GF-D8 (cell line): ENCODE measurements at regions not wholly inside any gene's neighbourhood (a gene's known extent, or its start where the extent isn't known, plus 50 kb on each side); places are given as distances from the start of the nearest gene placed in this dataset.

Experiments
- DNase-seq: peaks from one replicate; lab custom pipeline; 2025; lab: John Stamatoyannopoulos, UW

DNA sequence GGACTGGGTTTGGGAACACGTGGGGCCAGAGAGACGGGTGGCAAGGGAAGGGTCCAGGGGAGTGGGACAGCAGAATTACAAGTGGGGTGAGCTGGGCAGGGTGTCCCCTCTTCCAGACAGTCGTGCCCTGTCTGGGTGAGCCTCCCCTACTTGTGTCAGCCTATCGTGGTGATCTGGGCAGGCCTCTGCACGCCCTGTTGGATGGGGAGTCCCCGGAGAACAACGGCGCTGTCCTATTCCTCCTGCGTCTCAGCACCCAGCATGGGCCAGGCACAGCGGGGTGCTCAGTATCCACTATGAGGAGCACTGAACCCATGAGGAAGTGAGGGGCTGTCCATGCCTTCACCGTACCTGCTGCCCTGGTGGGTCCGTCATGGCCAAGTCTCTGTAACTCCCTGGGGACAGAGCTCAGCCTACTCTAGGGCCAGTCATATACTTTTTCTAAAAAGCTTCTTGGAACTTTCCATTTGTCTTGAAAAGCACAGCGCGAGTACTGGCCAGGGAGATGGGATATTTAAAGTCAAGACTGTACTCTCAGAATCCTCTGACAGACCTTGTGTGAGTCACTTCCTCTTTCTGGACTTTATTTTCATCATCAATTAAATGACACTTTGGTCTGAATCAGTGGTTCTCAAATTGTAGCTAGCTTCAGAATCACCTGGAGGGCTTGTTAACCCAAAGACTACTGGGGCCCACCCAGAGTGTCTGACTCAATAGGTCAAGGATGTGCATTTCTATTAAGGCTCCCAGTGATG lies 81.7 kb upstream of the NECTIN1 start:
- DNase-seq = no peak

DNA sequence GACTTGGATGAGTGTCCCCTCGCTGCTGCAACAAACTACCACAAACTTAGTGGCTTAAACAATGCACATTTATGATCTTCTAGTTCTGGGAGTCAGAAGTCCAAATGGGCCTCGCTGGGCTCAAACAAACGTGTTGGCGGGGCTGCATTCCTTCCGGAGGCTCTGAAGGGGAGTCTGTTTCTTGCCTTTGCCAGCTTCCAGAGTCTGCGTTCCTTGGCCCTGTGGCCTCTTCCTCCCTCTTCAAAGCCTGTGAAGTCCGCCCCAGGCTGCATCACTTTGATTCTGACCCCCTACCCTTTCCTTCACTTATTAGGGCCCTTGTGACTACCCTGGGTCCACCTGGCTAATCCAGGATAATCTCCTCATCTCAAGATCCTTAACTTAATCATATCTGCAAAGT lies 80.3 kb upstream of the NECTIN1 start:
- no peak for DNase-seq

DNA sequence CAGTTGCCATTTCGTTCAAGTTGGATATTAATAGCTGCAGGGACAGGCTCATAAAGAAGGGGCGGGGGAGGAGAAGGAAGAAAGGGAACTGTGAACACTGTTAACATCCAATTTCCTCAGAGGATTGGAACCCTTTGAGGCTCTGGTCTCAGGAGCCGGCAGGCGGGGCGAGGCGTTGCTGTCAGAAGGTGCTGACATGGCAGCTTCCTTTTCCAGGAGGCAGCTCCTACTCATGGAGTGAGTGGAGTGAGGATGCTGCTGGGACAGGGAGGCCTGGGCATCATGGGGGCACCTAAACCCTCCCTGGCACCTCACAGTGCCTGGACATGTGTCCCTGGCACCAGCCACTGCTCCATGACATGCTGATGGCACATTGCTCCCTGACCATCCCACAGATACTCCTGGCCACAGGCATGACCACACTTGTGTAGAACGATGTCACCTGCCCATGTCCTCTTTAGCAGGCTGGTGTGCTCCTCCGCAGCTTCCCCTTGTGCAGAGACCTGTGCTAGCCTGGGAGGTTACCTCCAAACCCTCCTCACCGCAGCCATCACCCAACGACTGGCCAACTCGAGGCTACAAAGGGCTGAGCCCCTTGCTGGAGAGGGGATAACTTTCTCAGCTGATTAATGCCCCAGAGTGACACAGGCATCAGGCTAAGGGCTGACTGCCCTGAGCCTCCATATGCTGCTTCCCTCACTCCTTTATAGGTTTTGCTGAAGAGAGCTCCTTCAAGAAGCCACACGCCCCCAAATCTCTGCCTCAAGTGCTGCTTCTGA lies 79.6 kb upstream of the NECTIN1 start:
- no peak for DNase-seq

DNA sequence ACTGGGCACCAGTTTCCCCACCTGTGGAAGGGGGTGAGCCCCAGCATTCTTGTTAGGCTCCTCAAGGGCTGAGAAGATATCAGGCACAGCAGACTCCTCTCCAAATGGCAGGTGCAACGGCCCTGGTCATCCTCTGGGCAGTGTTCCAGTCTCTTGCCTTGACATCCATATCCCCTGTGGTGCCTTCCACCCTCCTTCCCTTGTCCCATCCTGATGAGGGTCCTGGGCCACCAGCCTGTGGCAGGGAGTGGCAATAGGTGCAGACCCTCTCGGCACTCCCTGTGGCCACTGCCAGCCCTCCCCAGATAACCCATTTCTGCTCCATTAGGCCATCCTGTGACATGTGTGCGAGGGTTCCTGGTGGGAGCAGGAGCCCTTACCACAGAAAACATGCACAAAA lies 78.8 kb upstream of the NECTIN1 start:
- no peak for DNase-seq

DNA sequence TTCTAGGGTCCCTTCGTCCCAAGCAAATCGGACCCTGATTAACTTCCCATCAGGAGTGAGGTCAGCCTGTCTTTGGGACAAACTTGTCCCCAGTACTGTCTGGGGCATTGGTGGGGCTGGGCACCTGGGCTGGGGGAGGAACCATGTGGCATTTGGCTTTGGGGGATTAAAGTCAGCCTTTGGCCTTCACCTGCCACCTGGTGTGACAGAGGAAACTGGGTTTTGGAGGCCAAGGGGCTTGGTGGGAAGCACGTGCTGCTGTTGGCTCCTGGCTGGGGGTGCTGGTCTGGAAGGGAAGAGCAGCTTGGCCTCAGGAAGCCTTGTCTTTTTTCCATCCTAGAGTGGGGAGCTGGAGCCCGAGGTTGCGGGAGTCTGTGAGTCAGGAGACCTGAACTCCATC lies 78.4 kb upstream of the NECTIN1 start:
- no peak for DNase-seq

DNA sequence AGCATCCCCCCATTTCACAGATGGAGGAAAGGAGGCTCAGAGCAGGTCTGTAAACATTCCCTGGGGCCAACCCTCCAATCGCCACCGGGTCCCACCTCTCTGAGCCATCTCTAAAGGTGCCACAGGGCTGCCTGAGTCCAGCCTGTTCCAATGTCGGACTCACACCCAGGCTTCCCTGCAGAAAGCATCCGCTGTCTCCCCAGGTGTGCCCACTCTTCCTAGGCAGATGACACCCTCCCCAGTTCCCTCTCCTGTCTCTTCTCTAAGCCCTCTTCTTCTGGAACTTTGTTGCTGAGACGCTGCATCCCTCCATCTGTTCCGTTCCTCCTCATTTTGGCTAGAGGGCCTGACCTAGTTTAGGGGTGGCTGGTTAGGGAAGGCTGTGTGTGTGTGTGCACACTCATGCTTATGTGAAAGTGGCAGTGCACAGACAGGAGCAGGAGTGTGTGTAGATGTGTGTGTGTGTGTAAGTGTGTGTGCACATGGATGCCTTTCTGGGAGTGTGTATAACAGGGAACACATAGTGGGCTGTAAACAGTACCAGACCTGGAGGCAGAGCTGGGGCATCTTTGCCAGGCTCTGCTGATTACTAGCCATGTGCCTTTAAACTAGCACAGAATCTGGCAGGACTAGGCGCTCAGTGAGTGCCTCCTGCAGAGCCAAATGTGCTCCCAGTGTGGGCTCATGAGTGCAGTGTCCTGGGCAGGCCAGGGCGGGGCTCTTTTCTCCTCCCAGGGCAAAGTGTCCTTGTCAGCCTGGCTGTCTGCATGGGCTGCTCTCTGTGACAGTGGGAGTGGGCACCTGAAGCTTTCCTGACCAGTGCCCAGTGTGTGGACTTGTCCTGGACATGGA lies 77.3 kb upstream of the NECTIN1 start:
- no peak for DNase-seq

DNA sequence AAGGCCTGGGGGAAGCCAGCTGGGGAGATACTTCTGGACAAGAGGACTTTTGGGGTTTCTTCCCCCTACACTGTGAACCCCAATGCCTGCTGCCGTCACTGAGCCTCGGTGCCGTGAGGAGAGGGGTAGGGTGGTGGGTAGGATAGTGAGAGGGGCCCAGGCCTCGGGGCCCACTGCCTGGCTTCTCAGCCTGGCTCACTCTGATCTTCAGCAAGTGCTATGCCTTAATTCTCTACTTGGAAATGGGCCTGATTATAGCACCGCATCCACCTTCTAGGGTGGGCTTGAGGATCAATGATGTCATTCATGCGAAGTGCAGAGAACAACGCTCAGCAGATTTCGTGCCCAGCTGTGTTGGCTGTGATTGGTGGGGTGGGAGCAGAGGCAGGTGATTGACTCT lies 76.7 kb upstream of the NECTIN1 start:
- DNase-seq = no peak

DNA sequence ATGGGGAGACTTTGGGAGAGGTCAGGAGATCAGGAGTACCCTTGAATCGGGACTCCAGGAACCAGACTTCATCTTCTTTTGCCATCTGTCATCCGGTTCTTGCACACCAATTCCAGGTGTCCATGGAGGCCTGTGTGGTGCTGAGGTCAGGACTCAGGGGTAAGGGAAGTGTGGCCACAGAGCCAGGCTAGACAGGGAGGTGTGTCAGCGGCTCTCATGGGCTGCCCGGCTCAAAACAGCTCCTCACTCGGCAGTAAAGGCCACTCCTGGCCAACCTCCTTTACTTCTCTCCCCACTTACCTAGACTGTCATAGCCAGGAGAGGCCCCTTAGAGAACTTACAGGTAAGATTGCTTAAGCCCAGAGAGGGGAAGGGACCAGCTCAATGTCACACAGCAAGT lies 75.7 kb upstream of the NECTIN1 start:
- no peak for DNase-seq

DNA sequence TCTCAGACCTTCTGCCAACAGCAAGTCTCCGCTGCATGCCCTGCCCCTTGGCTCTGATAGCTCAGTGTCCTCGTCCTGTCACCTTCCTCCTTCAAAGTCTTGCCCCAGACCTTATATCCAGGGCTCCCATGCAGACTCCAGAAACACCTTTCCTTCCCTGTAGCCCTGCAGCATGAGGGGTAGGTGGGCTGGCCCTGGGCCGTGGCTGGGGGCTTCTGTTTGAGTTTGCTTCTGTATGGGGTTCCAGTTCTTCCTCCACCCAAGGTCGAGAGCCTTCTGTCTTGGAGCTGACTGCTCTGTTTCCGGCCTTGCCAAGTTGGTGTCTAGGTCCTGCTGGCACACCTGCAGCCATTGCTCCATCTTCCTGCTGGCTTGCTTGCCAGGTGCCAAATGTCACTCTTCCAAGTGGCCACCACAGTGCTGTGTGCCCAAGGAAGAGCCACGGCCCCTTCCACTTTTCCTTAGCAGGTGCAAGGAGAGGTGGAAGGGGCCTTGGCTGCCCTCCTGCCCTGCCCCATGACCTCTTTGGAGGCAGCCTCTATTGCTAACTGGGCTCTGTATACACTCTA lies 74.8 kb upstream of the NECTIN1 start:
- no peak for DNase-seq

DNA sequence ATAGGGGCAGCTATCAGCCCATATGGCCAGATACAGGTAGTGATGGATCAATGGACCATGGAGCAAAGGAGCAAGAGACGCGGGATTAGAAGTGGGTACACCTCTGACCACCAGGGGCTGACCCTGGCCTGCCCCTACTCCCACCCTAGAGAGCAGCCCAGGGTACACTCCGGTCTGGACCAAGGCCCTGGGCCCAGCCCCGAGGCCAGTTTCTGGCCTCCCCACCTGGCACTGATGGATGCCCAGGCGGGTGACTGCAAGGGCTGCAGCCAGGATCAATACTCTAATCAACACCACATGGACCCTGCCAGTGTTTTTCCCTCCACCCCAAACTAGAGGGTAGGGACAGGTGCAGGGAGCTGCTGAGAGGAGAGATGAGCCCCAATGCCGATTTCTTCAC lies 74.1 kb upstream of the NECTIN1 start:
- no peak for DNase-seq

DNA sequence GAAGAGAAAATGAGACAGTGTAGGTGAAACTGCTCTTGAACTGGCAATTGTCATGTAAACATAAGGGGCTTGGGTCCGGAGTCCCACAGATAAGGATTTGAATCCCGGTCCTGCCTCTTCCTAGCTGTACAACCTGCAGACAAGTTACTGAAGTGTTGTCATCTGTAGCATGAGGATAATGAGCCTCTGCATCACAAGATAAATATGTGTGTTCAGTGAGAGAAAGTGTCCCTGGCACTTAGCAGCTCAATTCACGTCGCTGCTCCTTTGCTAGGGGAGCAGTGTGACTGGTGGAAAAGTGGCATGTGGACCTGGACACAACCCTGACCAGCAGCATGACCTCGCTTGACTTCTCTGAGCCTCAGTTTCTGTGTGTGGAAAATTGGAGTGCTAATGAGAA lies 73.7 kb upstream of the NECTIN1 start:
- DNase-seq = no peak

DNA sequence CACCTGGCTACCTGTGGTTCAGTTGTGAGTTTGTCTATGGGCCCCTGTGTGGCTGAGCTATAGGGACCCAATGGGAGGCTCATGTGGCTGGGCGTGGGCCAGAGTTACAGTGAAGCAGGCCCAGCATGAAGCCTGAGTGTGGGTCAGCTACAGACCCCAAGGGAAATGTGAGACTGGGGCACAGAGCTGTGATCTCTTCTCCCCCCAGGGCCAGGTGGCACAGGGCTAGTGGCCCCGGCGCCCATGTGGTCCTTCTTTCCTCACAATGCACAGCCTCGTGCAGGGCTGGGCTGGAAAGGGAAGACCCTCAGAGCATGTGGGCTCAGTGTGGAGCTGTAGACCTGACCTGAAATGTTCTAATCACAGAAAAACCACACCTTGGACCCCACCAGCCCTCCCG lies 71.6 kb upstream of the NECTIN1 start:
- no peak for DNase-seq

DNA sequence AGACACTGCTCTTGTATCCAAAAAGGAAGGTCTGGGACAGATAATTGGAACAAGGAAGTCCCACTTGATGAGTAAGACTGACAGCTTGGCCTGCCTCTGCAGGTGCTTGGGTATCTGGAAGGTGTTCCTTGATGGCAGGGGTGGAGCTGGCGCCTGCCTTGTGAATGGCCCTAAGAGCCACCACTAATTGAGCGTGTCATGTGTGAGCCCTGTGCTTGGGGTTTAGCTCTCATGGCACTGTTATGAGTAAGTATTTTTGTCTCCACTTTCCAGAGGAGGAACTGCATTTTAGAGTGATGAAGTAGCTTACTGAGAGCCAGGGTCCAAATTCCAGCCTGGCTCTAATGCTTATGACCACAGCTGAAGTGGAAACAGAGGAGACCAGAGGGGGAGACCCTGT lies 71.2 kb upstream of the NECTIN1 start:
- DNase-seq = no peak

DNA sequence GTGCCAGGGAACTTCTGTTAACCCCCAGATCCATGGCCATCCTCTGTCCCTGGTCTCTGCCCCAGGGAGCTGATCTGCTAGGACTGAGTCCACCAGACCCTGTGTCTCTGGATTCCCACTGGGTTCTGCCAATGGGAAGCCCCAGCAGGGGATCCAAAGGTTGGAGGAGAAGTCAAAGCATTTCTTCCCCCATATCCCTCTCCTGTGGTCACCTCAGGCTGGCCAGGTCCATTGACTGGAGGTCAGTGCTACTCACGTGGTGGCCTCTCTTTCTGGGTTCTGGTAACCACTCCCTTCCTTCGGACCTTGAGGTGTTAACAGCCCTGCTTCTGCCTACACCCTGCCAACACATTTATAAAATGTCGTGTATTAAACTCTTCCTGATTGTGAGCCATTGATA lies 69.7 kb upstream of the NECTIN1 start:
- DNase-seq = no peak

DNA sequence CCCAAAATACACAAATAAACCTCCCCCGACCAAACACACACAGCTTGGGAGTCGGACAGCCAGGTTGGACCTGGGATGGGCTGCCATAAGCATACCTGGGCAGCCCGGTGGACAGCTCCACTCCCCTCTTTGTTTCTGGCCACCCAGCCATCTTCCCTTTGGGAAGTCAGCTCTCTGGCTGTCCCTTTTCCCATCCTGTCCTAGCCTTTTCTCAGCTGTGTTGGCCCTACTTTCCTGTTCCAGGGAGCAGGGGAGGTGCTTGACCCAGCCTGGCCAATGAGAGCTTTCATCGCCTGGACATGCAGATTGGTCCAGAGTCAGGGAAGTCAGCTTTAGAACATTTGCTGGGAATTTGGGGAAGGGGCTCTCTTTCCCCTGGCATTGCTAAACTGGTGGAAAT lies 68.7 kb upstream of the NECTIN1 start:
- no peak for DNase-seq

DNA sequence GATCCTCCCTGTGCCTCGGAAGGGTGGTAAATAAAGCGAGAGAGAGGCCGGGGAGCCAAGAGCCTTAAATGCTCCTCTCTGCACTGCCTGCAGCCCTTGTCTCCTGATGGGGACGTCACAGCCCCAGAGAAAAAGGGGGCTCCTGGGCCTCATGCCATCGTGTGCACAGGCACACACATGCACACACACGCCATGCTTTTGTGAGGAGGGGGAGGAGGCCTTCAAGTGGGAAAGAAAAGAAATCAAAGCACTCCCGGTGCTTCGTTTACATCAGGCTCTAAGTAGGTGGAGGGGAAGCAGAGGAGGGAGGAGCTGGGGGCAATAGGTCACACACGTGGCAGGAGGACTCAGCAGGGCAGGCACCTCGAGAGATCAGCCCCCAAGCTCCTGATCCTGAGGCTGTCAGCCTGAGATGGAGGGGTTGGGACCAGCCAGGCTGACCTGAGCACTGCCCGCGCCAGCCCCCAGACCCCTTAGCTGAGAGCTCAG lies 68.2 kb upstream of the NECTIN1 start:
- DNase-seq = no peak

DNA sequence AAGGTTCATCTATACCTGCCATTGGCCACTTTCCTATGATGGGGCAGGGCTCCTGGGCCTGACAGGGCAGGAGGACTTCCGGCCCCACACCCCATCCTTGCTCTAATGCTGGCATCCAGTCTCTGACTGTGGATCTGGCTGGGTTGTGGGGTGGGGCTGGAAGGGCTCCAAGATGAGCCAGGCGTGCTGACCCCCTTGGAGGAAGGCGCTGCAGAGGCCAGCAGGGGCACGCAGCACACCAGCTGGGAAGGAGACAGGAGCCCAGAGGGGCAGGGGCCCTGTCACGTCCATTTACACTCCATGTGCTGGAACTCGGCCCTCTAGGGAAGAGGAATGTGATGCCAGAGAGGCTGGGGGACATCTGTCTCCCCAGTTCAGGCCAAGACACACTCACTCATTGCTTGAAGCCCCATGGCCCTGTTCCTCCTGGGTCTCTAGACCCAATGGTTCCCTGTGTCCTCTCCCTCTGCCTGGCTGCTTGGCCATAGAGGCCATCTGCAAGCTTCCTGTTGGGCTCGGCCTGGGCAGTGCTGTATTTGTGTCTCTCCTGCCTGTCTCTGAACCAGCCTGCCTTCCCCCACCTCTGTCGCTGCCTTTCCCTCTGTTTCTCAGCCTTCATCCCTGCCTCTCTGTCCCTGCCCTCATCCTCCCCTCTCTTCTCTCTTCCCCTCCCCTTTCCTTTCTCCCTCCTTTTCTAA lies 67.5 kb upstream of the NECTIN1 start:
- DNase-seq = no peak

DNA sequence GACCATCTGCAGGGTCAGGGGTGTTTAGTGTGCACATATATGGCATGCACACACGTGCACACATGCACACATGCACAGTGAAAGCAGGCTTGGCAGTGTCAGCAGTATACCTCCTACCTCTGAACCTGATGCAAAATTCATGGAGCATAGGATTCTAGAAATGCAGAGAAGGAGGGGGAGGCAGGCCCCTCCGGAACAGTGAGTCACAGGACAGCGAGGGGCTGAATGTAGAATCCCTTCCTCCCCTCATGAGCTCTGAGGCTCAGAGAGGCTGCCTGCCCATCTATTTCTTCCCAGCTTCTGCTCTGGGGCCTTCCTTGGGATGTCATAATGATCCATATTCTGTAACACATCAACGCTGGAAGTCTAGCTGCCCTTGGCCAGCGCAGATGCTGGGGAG lies 66.7 kb upstream of the NECTIN1 start:
- DNase-seq = no peak

DNA sequence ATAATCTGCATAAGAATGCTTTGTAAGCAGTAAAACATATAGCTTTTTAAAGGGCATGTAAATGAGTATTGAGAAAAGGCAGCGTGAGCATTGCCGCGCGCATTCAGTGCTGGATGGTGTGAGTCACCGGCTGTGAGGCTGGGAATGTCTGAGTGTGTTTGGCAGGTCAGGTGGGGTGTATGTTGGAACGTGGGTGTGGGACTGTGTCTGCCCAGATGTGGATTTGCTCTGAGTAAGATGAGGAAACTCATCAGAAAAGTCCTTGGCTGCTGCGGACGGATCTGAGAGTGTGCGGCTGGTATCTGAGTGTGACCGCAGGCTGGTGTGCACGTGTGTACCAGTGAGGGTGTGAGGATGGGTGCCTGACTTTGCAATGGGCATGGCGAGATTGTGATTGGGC lies 66.2 kb upstream of the NECTIN1 start:
- DNase-seq = no peak

DNA sequence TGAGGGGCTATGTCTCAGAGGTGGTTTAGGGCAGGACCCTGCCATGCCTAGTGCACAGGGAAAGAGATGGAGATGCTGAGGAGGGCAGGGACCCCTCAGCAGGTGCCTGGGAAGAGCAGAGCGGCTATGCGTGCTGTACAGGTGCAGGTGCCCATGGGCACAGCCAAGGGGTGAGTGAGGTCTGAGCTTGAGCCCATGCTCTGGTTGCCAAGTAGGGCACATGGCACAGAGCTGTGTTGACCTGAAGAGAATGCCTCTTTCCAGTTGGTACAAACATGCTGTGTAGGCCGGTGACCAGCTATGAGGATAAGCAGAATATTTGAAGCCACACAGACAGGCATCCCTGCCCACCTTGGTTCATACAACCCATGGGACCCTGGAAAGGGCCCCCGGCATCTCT lies 65.8 kb upstream of the NECTIN1 start:
- no peak for DNase-seq

DNA sequence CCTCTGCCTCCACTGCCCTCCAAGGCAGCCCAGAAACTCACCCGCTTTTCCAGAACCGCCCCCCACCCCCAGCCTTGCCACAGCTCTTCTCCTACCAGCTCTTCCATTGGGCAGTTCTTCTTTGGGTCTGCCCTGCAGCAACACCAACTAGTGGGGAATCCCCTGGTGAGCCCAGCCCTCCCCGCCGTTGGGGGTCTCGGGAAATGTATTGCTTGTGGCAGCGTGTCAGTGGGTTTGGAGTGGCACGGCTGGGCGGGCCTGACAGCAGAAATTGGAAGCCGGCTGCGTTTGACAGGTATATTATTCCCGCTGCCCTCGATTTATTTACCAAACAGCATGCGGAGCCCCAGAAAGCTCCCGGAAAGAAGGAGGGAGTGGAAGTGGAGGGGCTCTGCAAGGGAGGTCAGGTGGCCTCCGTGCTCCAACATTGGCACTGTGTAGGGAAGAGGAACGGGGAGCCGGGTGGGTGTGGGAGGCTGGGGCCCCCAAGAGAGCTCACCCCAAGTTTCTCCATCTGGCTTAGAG lies 65.2 kb upstream of the NECTIN1 start:
- DNase-seq = no peak
